ENCODE measurements at regions not wholly inside any gene's neighbourhood (a gene's known extent, or its start where the extent isn't known, plus 50 kb on each side); places are given as distances from the start of the nearest gene placed in this dataset.

DNA sequence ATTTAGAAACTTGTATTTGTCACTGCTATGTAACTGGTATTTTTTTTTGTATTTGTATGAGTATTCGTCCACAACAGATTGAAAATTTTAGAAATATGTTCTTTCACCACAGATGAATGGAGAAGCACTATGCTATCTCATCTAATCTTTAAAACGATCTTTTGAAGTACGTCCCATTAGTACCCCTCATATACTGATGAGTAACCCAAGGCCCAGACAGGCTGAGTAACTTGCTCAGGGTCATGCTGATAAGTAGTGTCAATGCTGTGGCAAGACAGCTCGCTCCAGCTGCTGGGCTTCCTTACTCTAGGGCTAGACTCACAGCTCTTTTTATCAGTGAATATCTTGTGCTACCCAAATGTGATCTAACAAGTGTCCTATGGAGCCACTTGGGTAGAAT lies 154.2 kb downstream of the SUCLA2 start:
- TF ChIP-seq POLR2A (IDR thresholded peaks at IDR 0.05; ENCODE audit: low read depth, low read length) (no peak), POLR2AphosphoS5 (IDR thresholded peaks at IDR 0.05; ENCODE audit: low read depth, low read length) (no peak), SPI1 (IDR thresholded peaks at IDR 0.05; ENCODE audit: low read depth, low read length) (no peak)
